ENCODE measurements at regions not wholly inside any gene's neighbourhood (a gene's known extent, or its start where the extent isn't known, plus 50 kb on each side); places are given as distances from the start of the nearest gene placed in this dataset.

GRCh38 chr2:195022508-195022830, 634.6 kb upstream of the SLC39A10 start:
- no peak overlapping the region for H3K9ac ChIP-seq (ENCODE audit: low read length)
- no peaks in the 10 kb centered on the region for H3K27me3 ChIP-seq (ENCODE audit: control insufficient read depth, insufficient read depth, low read length)
- no peaks in the 10 kb centered on the region for H3K4me1 ChIP-seq (ENCODE audit: control insufficient read depth, insufficient read depth, low read length)
- H3K36me3 ChIP-seq (ENCODE audit: control insufficient read depth, insufficient read depth, low read length) = no peaks in the 10 kb centered on the region
- no peaks in the 10 kb centered on the region for H3K9me3 ChIP-seq (ENCODE audit: control insufficient read depth, insufficient read depth, low read depth, low read length)
- H3K4me3 ChIP-seq (ENCODE audit: low read depth, low read length) = no peak overlapping the region
- H3K27ac ChIP-seq (ENCODE audit: low read depth, low read length) = no peak overlapping the region

DNA sequence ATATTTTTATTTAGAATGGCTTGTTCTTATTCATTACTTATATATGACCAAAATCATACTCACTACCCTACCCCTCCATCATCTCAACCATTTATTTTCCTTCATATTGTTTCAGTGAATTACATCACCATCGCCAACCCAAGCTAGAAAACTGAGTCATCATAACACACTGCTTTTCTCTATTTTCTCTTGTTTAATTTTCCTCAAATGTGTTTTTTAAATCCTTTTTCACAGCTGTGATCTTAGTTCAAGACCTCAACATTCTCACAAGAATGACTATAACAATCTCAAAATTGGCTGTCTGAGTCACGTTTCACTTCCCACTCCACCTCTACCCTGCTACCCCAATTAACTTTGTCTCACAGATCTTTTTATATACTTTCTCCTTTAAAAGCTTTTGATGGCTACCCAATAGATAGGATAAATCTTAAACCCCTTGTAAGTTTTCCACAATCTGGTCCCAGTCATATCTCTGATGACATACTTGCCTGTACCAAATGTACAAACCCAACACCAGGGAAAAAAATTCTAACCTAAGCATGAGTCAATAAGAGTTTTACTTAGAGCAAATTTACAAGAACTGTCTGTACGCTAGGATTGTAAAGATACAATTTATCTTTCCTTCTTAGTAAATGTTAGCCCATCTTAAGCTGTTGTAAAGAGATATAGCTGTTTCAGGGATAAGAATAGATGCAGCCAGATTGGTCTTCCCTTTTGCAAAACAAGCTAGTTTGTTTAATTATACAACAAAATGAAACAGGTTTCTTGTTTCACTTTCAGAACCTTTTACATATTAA, 635.1 kb upstream of the SLC39A10 start:
- H3K4me3 ChIP-seq (ENCODE audit: low read depth, low read length) = no peak overlapping the region
- no peaks in the 10 kb centered on the region for H3K27me3 ChIP-seq (ENCODE audit: control insufficient read depth, insufficient read depth, low read length)
- no peak overlapping the region for H3K9ac ChIP-seq (ENCODE audit: low read length)
- H3K9me3 ChIP-seq (ENCODE audit: control insufficient read depth, insufficient read depth, low read depth, low read length) = no peaks in the 10 kb centered on the region
- no peak overlapping the region for H3K27ac ChIP-seq (ENCODE audit: low read depth, low read length)
- H3K4me1 ChIP-seq (ENCODE audit: control insufficient read depth, insufficient read depth, low read length) = no peaks in the 10 kb centered on the region
- H3K36me3 ChIP-seq (ENCODE audit: control insufficient read depth, insufficient read depth, low read length) = no peaks in the 10 kb centered on the region

GRCh38 chr2:195018462-195018861, 638.6 kb upstream of the SLC39A10 start:
- H3K27me3 ChIP-seq (ENCODE audit: control insufficient read depth, insufficient read depth, low read length) = no peaks in the 10 kb centered on the region
- H3K9ac ChIP-seq (ENCODE audit: low read length) = no peak overlapping the region
- H3K4me1 ChIP-seq (ENCODE audit: control insufficient read depth, insufficient read depth, low read length) = no peaks in the 10 kb centered on the region
- H3K27ac ChIP-seq (ENCODE audit: low read depth, low read length) = no peak overlapping the region
- H3K9me3 ChIP-seq (ENCODE audit: control insufficient read depth, insufficient read depth, low read depth, low read length) = no peaks in the 10 kb centered on the region
- H3K36me3 ChIP-seq (ENCODE audit: control insufficient read depth, insufficient read depth, low read length) = no peaks in the 10 kb centered on the region
- H3K4me3 ChIP-seq (ENCODE audit: low read depth, low read length) = no peak overlapping the region

DNA sequence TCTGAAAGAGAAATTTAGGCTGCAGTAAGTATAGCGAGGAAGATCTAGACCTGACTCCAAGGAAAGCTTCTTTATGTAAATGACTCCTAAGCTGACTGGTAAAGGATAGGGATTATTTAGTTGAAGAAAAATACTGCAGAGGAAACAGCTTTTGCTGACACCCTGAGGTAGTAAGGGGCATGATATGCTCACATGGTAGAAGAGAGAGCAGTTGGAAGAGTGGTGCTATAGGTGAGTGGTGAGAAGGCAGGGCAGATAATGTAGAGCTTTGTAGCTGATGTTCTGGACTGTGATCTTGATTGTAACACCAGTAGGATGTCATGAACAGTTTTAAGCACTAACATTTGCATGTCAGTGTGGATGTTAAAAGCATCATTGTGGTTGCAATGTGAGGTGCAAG, 639.1 kb upstream of the SLC39A10 start:
- H3K4me3 ChIP-seq (ENCODE audit: low read depth, low read length) = no peak overlapping the region
- H3K27ac ChIP-seq (ENCODE audit: low read depth, low read length) = no peak overlapping the region
- H3K36me3 ChIP-seq (ENCODE audit: control insufficient read depth, insufficient read depth, low read length) = no peaks in the 10 kb centered on the region
- no peaks in the 10 kb centered on the region for H3K9me3 ChIP-seq (ENCODE audit: control insufficient read depth, insufficient read depth, low read depth, low read length)
- no peaks in the 10 kb centered on the region for H3K27me3 ChIP-seq (ENCODE audit: control insufficient read depth, insufficient read depth, low read length)
- no peaks in the 10 kb centered on the region for H3K4me1 ChIP-seq (ENCODE audit: control insufficient read depth, insufficient read depth, low read length)
- H3K9ac ChIP-seq (ENCODE audit: low read length) = no peak overlapping the region

- no peaks in the 10 kb centered on the region for H3K4me1 ChIP-seq (ENCODE audit: control insufficient read depth, insufficient read depth, low read length)
- no peaks in the 10 kb centered on the region for H3K27me3 ChIP-seq (ENCODE audit: control insufficient read depth, insufficient read depth, low read length)
- no peaks in the 10 kb centered on the region for H3K36me3 ChIP-seq (ENCODE audit: control insufficient read depth, insufficient read depth, low read length)
- H3K9me3 ChIP-seq (ENCODE audit: control insufficient read depth, insufficient read depth, low read depth, low read length) = no peaks in the 10 kb centered on the region
- H3K9ac ChIP-seq (ENCODE audit: low read length) = no peak overlapping the region
- H3K4me3 ChIP-seq (ENCODE audit: low read depth, low read length) = no peak overlapping the region
- no peak overlapping the region for H3K27ac ChIP-seq (ENCODE audit: low read depth, low read length)
These were observed 640.2 kb upstream of the SLC39A10 start for GRCh38 chr2:195016841-195017240.

DNA sequence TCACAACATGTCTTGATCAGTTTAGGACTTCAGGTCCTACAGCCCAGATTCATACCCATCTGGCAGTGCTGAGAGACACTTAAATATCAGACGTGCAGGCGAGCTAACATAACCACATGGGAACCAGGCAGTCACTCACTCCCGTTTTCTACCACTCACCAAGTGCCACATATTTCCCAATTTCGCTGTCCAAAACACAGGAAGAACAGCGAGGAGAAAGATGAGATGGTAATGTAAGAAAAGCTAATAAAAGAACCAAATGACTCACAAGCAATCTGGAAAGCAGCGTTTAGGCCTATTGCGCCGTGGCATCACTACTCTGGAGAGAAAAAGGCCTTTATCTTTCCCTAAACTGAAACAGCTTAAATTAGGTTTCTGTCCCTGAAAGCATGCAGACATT, 647.8 kb upstream of the SLC39A10 start:
- no peaks in the 10 kb centered on the region for H3K36me3 ChIP-seq (ENCODE audit: control insufficient read depth, insufficient read depth, low read length)
- no peak overlapping the region for H3K4me3 ChIP-seq (ENCODE audit: low read depth, low read length)
- H3K9me3 ChIP-seq (ENCODE audit: control insufficient read depth, insufficient read depth, low read depth, low read length) = no peaks in the 10 kb centered on the region
- H3K27me3 ChIP-seq (ENCODE audit: control insufficient read depth, insufficient read depth, low read length) = no peaks in the 10 kb centered on the region
- H3K4me1 ChIP-seq (ENCODE audit: control insufficient read depth, insufficient read depth, low read length) = no peaks in the 10 kb centered on the region
- H3K27ac ChIP-seq (ENCODE audit: low read depth, low read length) = no peak overlapping the region
- no peak overlapping the region for H3K9ac ChIP-seq (ENCODE audit: low read length)

DNA sequence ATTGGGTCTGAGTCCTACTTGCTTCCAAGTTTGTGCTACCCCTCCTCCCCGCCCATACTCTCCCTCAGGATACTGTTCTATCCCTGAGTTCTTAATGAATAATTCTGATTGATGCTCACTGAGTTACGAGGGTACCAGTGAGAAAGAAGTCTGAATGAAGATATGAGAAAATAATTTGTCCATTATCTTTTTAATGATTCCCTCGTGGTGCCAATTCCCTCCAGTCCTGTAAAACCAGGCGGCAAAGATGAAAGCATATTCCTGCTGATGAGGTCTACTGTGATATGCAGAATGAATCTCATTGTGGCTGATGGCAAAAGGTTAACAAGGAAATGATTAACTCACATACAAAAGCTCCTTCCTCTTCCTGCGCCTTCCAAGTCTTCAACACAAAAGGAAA, 650.2 kb upstream of the SLC39A10 start:
- Histone ChIP-seq H3K4me3 (ENCODE audit: low read depth, low read length) (no peak overlapping the region), H3K4me1 (ENCODE audit: control insufficient read depth, insufficient read depth, low read length) (no peaks in the 10 kb centered on the region), H3K27ac (ENCODE audit: low read depth, low read length) (no peak overlapping the region), H3K9me3 (ENCODE audit: control insufficient read depth, insufficient read depth, low read depth, low read length) (no peaks in the 10 kb centered on the region), H3K27me3 (ENCODE audit: control insufficient read depth, insufficient read depth, low read length) (no peaks in the 10 kb centered on the region), H3K9ac (ENCODE audit: low read length) (no peak overlapping the region), H3K36me3 (ENCODE audit: control insufficient read depth, insufficient read depth, low read length) (no peaks in the 10 kb centered on the region)

GRCh38 chr2:195003881-195004471, 653.0 kb upstream of the SLC39A10 start:
- no peaks in the 10 kb centered on the region for H3K36me3 ChIP-seq (ENCODE audit: control insufficient read depth, insufficient read depth, low read length)
- H3K4me1 ChIP-seq (ENCODE audit: control insufficient read depth, insufficient read depth, low read length) = no peaks in the 10 kb centered on the region
- no peak overlapping the region for H3K9ac ChIP-seq (ENCODE audit: low read length)
- no peaks in the 10 kb centered on the region for H3K9me3 ChIP-seq (ENCODE audit: control insufficient read depth, insufficient read depth, low read depth, low read length)
- no peaks in the 10 kb centered on the region for H3K27me3 ChIP-seq (ENCODE audit: control insufficient read depth, insufficient read depth, low read length)
- H3K4me3 ChIP-seq (ENCODE audit: low read depth, low read length) = no peak overlapping the region
- H3K27ac ChIP-seq (ENCODE audit: low read depth, low read length) = no peak overlapping the region

GRCh38 chr2:195001924-195002323, 655.1 kb upstream of the SLC39A10 start:
- no peak overlapping the region for H3K9ac ChIP-seq (ENCODE audit: low read length)
- H3K27ac ChIP-seq (ENCODE audit: low read depth, low read length) = no peak overlapping the region
- H3K27me3 ChIP-seq (ENCODE audit: control insufficient read depth, insufficient read depth, low read length) = no peaks in the 10 kb centered on the region
- no peak overlapping the region for H3K4me3 ChIP-seq (ENCODE audit: low read depth, low read length)
- H3K9me3 ChIP-seq (ENCODE audit: control insufficient read depth, insufficient read depth, low read depth, low read length) = no peaks in the 10 kb centered on the region
- no peaks in the 10 kb centered on the region for H3K4me1 ChIP-seq (ENCODE audit: control insufficient read depth, insufficient read depth, low read length)
- no peaks in the 10 kb centered on the region for H3K36me3 ChIP-seq (ENCODE audit: control insufficient read depth, insufficient read depth, low read length)

GRCh38 chr2:194999771-195000170, 657.3 kb upstream of the SLC39A10 start:
- Histone ChIP-seq H3K9me3 (ENCODE audit: control insufficient read depth, insufficient read depth, low read depth, low read length) (no peaks in the 10 kb centered on the region), H3K9ac (ENCODE audit: low read length) (no peak overlapping the region), H3K4me1 (ENCODE audit: control insufficient read depth, insufficient read depth, low read length) (no peaks in the 10 kb centered on the region), H3K27me3 (ENCODE audit: control insufficient read depth, insufficient read depth, low read length) (no peaks in the 10 kb centered on the region), H3K27ac (ENCODE audit: low read depth, low read length) (no peak overlapping the region), H3K36me3 (ENCODE audit: control insufficient read depth, insufficient read depth, low read length) (no peaks in the 10 kb centered on the region), H3K4me3 (ENCODE audit: low read depth, low read length) (no peak overlapping the region)

GRCh38 chr2:194992648-194993047, 664.4 kb upstream of the SLC39A10 start:
- H3K4me1 ChIP-seq (ENCODE audit: control insufficient read depth, insufficient read depth, low read length) = no peaks in the 10 kb centered on the region
- no peaks in the 10 kb centered on the region for H3K9me3 ChIP-seq (ENCODE audit: control insufficient read depth, insufficient read depth, low read depth, low read length)
- H3K9ac ChIP-seq (ENCODE audit: low read length) = no peak overlapping the region
- H3K27ac ChIP-seq (ENCODE audit: low read depth, low read length) = no peak overlapping the region
- H3K27me3 ChIP-seq (ENCODE audit: control insufficient read depth, insufficient read depth, low read length) = no peaks in the 10 kb centered on the region
- H3K4me3 ChIP-seq (ENCODE audit: low read depth, low read length) = no peak overlapping the region
- H3K36me3 ChIP-seq (ENCODE audit: control insufficient read depth, insufficient read depth, low read length) = no peaks in the 10 kb centered on the region
